GM20000 (cell line): ENCODE measurements at regions not wholly inside any gene's neighbourhood (a gene's known extent, or its start where the extent isn't known, plus 50 kb on each side); places are given as distances from the start of the nearest gene placed in this dataset.

Source experiments
- DNase-seq: peaks from one replicate; pipeline ENCODE4 v3.0.0; 2012; ENCODE audit warnings: low spot score
- TF ChIP-seq, protein P1 (sequence below): IDR thresholded peaks from 2 replicates; pipeline ENCODE4 v1.5.1; 2012; ENCODE audit warnings: mild to moderate bottlenecking, control low read depth; ENCODE audit errors: extremely low read depth, missing control alignments

- DNase-seq, result no peak
- TF ChIP-seq, protein P1, sequence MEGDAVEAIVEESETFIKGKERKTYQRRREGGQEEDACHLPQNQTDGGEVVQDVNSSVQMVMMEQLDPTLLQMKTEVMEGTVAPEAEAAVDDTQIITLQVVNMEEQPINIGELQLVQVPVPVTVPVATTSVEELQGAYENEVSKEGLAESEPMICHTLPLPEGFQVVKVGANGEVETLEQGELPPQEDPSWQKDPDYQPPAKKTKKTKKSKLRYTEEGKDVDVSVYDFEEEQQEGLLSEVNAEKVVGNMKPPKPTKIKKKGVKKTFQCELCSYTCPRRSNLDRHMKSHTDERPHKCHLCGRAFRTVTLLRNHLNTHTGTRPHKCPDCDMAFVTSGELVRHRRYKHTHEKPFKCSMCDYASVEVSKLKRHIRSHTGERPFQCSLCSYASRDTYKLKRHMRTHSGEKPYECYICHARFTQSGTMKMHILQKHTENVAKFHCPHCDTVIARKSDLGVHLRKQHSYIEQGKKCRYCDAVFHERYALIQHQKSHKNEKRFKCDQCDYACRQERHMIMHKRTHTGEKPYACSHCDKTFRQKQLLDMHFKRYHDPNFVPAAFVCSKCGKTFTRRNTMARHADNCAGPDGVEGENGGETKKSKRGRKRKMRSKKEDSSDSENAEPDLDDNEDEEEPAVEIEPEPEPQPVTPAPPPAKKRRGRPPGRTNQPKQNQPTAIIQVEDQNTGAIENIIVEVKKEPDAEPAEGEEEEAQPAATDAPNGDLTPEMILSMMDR, result no peak
Measured at GRCh38 chr5:82403026-82403425, 124.9 kb upstream of the RPS23 start.

GRCh38 chr5:82399111-82399510 is 121.0 kb upstream of the RPS23 start:
- DNase-seq, result no peak
- TF ChIP-seq, protein P1, result no peak

- DNase-seq, result no peak
- TF ChIP-seq, protein P1, result no peak
Measured at GRCh38 chr5:82397741-82398320, 119.7 kb upstream of the RPS23 start.

DNA sequence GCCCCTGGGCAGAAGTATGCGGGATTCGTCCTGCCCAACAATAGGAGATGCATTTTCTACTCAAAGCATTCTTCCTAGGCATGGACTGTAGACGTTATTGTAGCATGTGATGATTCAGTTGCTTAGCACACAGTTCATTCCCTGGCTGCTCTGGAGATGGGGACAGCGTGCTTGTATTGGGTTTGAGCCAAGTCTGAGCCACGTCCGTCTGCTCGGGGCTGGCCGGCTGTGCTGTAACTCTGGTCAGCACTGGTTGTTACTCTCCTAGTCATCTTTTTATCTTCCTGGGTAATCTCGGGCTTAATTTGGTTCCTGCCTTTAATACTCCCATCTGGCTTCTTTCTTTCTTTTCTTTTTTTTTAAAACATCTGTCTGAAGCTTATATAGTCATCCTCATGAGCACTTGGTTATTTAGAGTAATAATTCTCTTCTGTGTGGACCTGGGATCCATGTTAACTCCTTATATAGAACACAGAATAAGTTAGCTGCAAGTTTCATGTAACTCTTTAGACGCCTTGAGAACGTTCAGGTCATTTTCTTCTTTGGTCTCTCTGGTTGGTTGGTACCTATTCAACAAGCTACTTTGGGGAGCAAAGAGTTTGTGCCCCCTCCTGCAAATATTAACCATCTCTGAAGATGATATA is 118.8 kb upstream of the RPS23 start:
- no peak for DNase-seq

DNA sequence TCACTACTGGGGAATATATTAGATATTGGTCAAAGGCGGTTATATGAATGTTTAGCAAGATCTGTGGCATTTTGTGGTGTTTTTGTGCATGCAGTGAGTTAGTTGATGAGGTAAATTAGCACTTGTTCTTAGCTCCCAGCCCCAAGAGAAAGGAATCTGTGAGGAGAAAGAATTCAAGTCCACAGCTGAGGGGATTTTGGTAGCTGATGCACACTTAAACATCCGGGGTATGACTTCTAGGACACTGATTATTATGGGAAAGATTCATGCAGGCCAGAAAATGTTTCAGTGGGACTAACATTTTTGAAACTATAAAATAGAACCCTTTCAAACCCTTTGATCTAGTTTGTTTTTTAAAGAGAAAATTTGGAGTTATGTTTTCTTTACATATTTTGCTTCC is 118.2 kb upstream of the RPS23 start:
- DNase-seq, result no peak
- TF ChIP-seq, protein P1, result no peak

More for the DNA sequence above, 118.8 kb upstream of the RPS23 start:
- TF ChIP-seq, protein P1, result no peak

- DNase-seq, result no peak
- TF ChIP-seq, protein P1, result no peak
Measured at GRCh38 chr5:82393951-82394350, 115.8 kb upstream of the RPS23 start.

DNA sequence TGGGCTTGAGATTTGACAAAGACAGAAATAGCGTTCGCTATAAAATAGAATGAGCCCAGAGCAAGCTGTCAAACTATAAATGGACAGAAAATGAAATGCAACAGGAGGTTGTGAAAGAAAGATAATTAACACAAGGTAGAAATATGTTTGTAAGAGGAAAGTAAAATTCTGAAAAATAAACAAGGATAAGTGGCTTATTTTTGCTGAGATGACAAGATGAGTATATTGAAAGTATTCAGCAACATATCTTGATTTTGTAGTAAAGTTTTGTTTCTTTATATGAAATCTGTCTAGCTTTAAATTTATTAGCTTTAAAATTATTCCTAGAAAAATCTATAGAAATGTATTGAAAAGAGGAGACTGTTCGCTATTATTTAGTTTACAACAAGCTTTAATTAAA is 111.9 kb upstream of the RPS23 start:
- DNase-seq, result no peak
- TF ChIP-seq, protein P1, result no peak
